Suppressor macrophage (primary cell): ENCODE measurements at regions not wholly inside any gene's neighbourhood (a gene's known extent, or its start where the extent isn't known, plus 50 kb on each side); places are given as distances from the start of the nearest gene placed in this dataset.
"Not testable (repeated sequence)": the region's sequence is repeated elsewhere in the genome, so short reads cannot be mapped to it uniquely, and the experiment has no call there.

Experiments used
- DNase-seq, 4 experiments: peaks; one replicate each; pipeline ENCODE4 v3.0.0-alpha.2; 2020 to 2022

- no peak for DNase-seq
Measured at GRCh38 chr15:77838595-77838994, 205.9 kb upstream of the LINGO1 start.

- no peak for DNase-seq
Measured at GRCh38 chr15:77838061-77838460, 205.3 kb upstream of the LINGO1 start.

GRCh38 chr15:77837649-77838025, 204.9 kb upstream of the LINGO1 start:
- no peak for DNase-seq

- DNase-seq, result no peak
Measured at GRCh38 chr15:77836906-77837648, 204.4 kb upstream of the LINGO1 start.

GRCh38 chr15:77836121-77836692, 203.5 kb upstream of the LINGO1 start:
- no peak for DNase-seq

- no peak for DNase-seq
Measured at GRCh38 chr15:77834276-77834990, 201.7 kb upstream of the LINGO1 start.

- DNase-seq, result no peak
Measured at GRCh38 chr15:77832874-77833273, 200.2 kb upstream of the LINGO1 start.

- no peak for DNase-seq
Measured at GRCh38 chr15:77831986-77832385, 199.3 kb upstream of the LINGO1 start.

GRCh38 chr15:77830051-77830468, 197.3 kb upstream of the LINGO1 start:
- no peak for DNase-seq

GRCh38 chr15:77829331-77829730, 196.6 kb upstream of the LINGO1 start:
- not testable (repeated sequence) for DNase-seq

- no peak for DNase-seq
Measured at GRCh38 chr15:77827860-77828259, 195.1 kb upstream of the LINGO1 start.

- no peak for DNase-seq
Measured at GRCh38 chr15:77826006-77826695, 193.4 kb upstream of the LINGO1 start.

GRCh38 chr15:77825546-77825945, 192.8 kb upstream of the LINGO1 start:
- DNase-seq, result no peak

GRCh38 chr15:77825252-77825542, 192.5 kb upstream of the LINGO1 start:
- no peak for DNase-seq

- DNase-seq, result no peak
Measured at GRCh38 chr15:77824361-77825251, 191.9 kb upstream of the LINGO1 start.

- DNase-seq, result no peak
Measured at GRCh38 chr15:77823736-77824135, 191.0 kb upstream of the LINGO1 start.

GRCh38 chr15:77822631-77823230, 190.0 kb upstream of the LINGO1 start:
- DNase-seq, result no peak

- no peak for DNase-seq
Measured at GRCh38 chr15:77821959-77822256, 189.2 kb upstream of the LINGO1 start.

GRCh38 chr15:77821188-77821958, 188.7 kb upstream of the LINGO1 start:
- DNase-seq, result peak; percentile 60 to 73 (median 64)

- peak in 2 of 4 experiments; percentile 9 to 16 for DNase-seq
Measured at GRCh38 chr15:77819851-77820728, 187.4 kb upstream of the LINGO1 start.
